HepG2 (cell line): ENCODE measurements at regions not wholly inside any gene's neighbourhood (a gene's known extent, or its start where the extent isn't known, plus 50 kb on each side); places are given as distances from the start of the nearest gene placed in this dataset.
A peak's percentile ranks its signal among the peaks of the same experiment; 100 is the strongest.

Experiments used
- ATAC-seq: fragments of 200-7000 bp; cut with Tn5 transposase; 3 replicates; pipeline ENCODE4 v1.9.1; 2020; ENCODE audit warnings: mild to moderate bottlenecking, moderate library complexity
- BruUV-seq: library from RNA; stranded (reverse); fragments of 400-500 nt; replicated peaks from 2 replicates; lab custom pipeline; 2021; lab: Mats Ljungman, UMichigan
- CTCF ChIA-PET: fragments of 300-600 bp; formaldehyde crosslinking; extraction: SDS; loops from one replicate; lab custom pipeline; 2021; ENCODE audit warnings: low total read pairs, inconsistent platforms, low intra/inter-chr PET ratio; lab: Yijun Ruan, JAX
- POLR2A ChIA-PET: fragments of 350-600 bp; sonication (Branson Sonifier 250); formaldehyde crosslinking; loops from one replicate; lab custom pipeline; 2020; ENCODE audit warnings: antibody characterized with exemption, inconsistent platforms; lab: Yijun Ruan, JAX
- DNase-seq: peaks from one replicate; pipeline ENCODE4 v3.0.0-alpha.2; 2015; ENCODE audit warnings: low spot score
- FAIRE-seq: peaks from 3 replicates; lab custom pipeline; 2011; peaks lifted over from hg19 to GRCh38; lab: Jason Lieb, UNC
- H2AFZ ChIP-seq: one replicate; pipeline ENCODE4 v1.6.1; 2011; ENCODE audit warnings: low read length, inconsistent platforms
- H3K27ac ChIP-seq: fragments of 300-600 bp; 3 replicates; pipeline ENCODE4 v1.8.0; 2011; ENCODE audit warnings: mixed run types, mild to moderate bottlenecking, mixed read lengths, low read length, inconsistent platforms; ENCODE audit not compliant: insufficient read depth; ENCODE audit errors: extremely low read length
- H3K27me3 ChIP-seq, 2 experiments: fragments of 200-600 bp in 1 of 2; 2 replicates in 1 of 2; 3 replicates in 1 of 2; pipeline versions ENCODE4 v1.6.0 to v1.8.0; 2011; ENCODE audit warnings: low read length in 2 of 2, mild to moderate bottlenecking in 2 of 2, moderate library complexity in 2 of 2, inconsistent platforms in 1 of 2; ENCODE audit not compliant: insufficient read depth in 2 of 2, control insufficient read depth in 1 of 2
- H3K36me3 ChIP-seq, 2 experiments: fragments of 200-600 bp in 1 of 2; replicated peaks in 1 of 2; 2 replicates in 1 of 2; 3 replicates in 1 of 2; pipeline versions ENCODE4 v1.5.1 to v1.8.0; 2011; ENCODE audit warnings: low read length in 2 of 2, inconsistent platforms in 1 of 2; ENCODE audit not compliant: insufficient read depth in 2 of 2, control insufficient read depth in 1 of 2
- H3K4me1 ChIP-seq: 2 replicates; pipeline ENCODE4 v1.5.1; 2012; ENCODE audit warnings: low read length, inconsistent platforms; ENCODE audit not compliant: insufficient read depth
- H3K4me2 ChIP-seq: 2 replicates; pipeline ENCODE4 v1.6.0; 2011; ENCODE audit warnings: low read depth, low read length, inconsistent platforms
- H3K4me3 ChIP-seq, 3 experiments: fragments of 200-600 bp in 1 of 3; sonication (generic), shearing (Covaris generic) in 1 of 3; replicated peaks in 1 of 3; 2 replicates each; pipeline ENCODE4 v1.5.1; 2011 to 2016; ENCODE audit warnings: low read length in 3 of 3, inconsistent platforms in 2 of 3, low read depth in 2 of 3, mild to moderate bottlenecking in 2 of 3, control low read depth in 1 of 3, mixed read lengths in 1 of 3; ENCODE audit not compliant: insufficient read depth in 1 of 3
- H3K79me2 ChIP-seq: one replicate; pipeline ENCODE4 v1.6.1; 2011; ENCODE audit warnings: low read length, inconsistent platforms; ENCODE audit not compliant: insufficient read depth
- H3K9ac ChIP-seq: 2 replicates; pipeline ENCODE4 v1.6.0; 2011; ENCODE audit warnings: mild to moderate bottlenecking, low read depth, low read length, inconsistent platforms; ENCODE audit not compliant: insufficient read depth
- H3K9me3 ChIP-seq: 2 replicates; pipeline ENCODE4 v1.5.1; 2012; ENCODE audit warnings: mild to moderate bottlenecking, low read length
- H4K20me1 ChIP-seq: 2 replicates; pipeline ENCODE4 v1.6.0; 2011; ENCODE audit warnings: inconsistent platforms, mild to moderate bottlenecking, low read length, moderate library complexity; ENCODE audit not compliant: insufficient read depth
- FOXC1 ChIP-seq: sonication (generic); formaldehyde crosslinking; IDR thresholded peaks from 2 replicates; pipeline ENCODE4 v1.8.0; 2022; ENCODE audit warnings: mild to moderate bottlenecking, missing genetic modification reagents, borderline replicate concordance
- SIN3B ChIP-seq: fragments of 150-350 bp; IDR thresholded peaks from 2 replicates; pipeline ENCODE4 v1.6.1; 2014; ENCODE audit warnings: low read length
- SOX6 ChIP-seq, 2 experiments: fragments of 450-650 bp in 1 of 2; sonication (generic) in 1 of 2; formaldehyde crosslinking in 1 of 2; IDR thresholded peaks; 2 replicates each; pipeline versions ENCODE4 v1.4.0 to v1.6.1; 2017 to 2020; ENCODE audit warnings: antibody characterized with exemption in 1 of 2, mild to moderate bottlenecking in 1 of 2, missing genetic modification reagents in 1 of 2
- ZC3H4 ChIP-seq: sonication (generic); formaldehyde crosslinking; IDR thresholded peaks from 2 replicates; pipeline ENCODE4 v1.4.0; 2020; ENCODE audit warnings: missing genetic modification reagents, borderline replicate concordance
- ZNF3 ChIP-seq: IDR thresholded peaks from 2 replicates; pipeline ENCODE4 v1.7.0; 2017; ENCODE audit warnings: inconsistent platforms
- WGBS: methylation state at CpG from one replicate; pipeline ENCODE4 v1.1.6; 2017; ENCODE audit warnings: low lambda C conversion rate; 5-methylcytosine and 5-hydroxymethylcytosine counted together
- in situ Hi-C: cut with HindIII; loops from 2 replicates; pipeline ENCODE4 v1.10.0; 2017; ENCODE audit warnings: low pct_unique_long_range_greater_than_20kb; ENCODE audit not compliant: extremely low pct_ligation_motif_present
- intact Hi-C: fragments of 100-400 bp; cut with micrococcal nuclease; formaldehyde crosslinking; loops from one replicate; pipeline ENCODE4 v1.10.0; 2022; ENCODE audit not compliant: unreplicated experiment
- TF ChIP-seq, protein P1 (sequence below): sonication (generic); formaldehyde crosslinking; IDR thresholded peaks from 2 replicates; pipeline ENCODE4 v1.5.0; 2020; ENCODE audit warnings: mild to moderate bottlenecking, missing genetic modification reagents, moderate library complexity

DNA sequence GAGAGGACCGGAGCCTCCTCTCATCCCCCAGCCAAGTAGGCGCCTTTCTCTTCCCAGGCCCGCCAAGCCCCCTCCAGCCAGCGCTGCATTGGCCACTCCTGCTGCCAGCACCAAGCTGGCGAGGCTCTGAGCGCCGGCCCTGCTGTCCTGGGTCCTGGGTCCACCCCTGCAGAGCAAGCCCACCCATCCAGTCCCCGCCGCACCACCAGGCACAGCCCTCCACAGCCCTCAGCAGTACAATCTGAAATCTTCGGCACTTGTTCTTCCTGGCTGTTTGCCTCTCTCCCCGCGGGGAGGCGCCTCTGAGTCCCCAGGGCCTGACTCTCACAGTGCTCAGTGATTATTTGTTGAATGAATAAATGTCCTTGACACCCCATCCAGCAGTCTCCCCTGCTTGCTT is 236.4 kb upstream of the SGCG start:
- H3K79me2 ChIP-seq = no peaks in the 10 kb centered on the region
- H3K4me1 ChIP-seq = no peaks in the 10 kb centered on the region
- TF ChIP-seq ZC3H4 (no peak), ZNF3 (CRISPR knock-in tag) (peak; percentile 45; the same call in 1 of the 2 replicates)
- TF ChIP-seq, protein P1, sequence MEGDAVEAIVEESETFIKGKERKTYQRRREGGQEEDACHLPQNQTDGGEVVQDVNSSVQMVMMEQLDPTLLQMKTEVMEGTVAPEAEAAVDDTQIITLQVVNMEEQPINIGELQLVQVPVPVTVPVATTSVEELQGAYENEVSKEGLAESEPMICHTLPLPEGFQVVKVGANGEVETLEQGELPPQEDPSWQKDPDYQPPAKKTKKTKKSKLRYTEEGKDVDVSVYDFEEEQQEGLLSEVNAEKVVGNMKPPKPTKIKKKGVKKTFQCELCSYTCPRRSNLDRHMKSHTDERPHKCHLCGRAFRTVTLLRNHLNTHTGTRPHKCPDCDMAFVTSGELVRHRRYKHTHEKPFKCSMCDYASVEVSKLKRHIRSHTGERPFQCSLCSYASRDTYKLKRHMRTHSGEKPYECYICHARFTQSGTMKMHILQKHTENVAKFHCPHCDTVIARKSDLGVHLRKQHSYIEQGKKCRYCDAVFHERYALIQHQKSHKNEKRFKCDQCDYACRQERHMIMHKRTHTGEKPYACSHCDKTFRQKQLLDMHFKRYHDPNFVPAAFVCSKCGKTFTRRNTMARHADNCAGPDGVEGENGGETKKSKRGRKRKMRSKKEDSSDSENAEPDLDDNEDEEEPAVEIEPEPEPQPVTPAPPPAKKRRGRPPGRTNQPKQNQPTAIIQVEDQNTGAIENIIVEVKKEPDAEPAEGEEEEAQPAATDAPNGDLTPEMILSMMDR (CRISPR knock-in tag) = 0 out of 2 replicates have a peak, but pooled peaks have one; percentile 9
- ATAC-seq = peak; percentile 65
- no peak overlapping the region for H3K9ac ChIP-seq
- no peak for FAIRE-seq
- no peak for DNase-seq
- no peak overlapping the region for H3K27ac ChIP-seq
- no peaks in the 10 kb centered on the region for H3K9me3 ChIP-seq
- no peaks in the 10 kb centered on the region for H3K36me3 ChIP-seq
- no peak overlapping the region for H2AFZ ChIP-seq
- H3K4me2 ChIP-seq = no peak overlapping the region
- ChIA-PET CTCF (no interaction called here), POLR2A (no interaction called here)
- 29% methylated on average over 13 of the region's 13 CpGs for WGBS
- intact Hi-C loops = no loop called here
- BruUV-seq = no TSS peak
- no peaks in the 10 kb centered on the region; a peak in 1 of 5 replicates for H3K27me3 ChIP-seq
- H4K20me1 ChIP-seq = no peaks in the 10 kb centered on the region
- H3K4me3 ChIP-seq = no peak overlapping the region
- in situ Hi-C loops = no loop called here

DNA sequence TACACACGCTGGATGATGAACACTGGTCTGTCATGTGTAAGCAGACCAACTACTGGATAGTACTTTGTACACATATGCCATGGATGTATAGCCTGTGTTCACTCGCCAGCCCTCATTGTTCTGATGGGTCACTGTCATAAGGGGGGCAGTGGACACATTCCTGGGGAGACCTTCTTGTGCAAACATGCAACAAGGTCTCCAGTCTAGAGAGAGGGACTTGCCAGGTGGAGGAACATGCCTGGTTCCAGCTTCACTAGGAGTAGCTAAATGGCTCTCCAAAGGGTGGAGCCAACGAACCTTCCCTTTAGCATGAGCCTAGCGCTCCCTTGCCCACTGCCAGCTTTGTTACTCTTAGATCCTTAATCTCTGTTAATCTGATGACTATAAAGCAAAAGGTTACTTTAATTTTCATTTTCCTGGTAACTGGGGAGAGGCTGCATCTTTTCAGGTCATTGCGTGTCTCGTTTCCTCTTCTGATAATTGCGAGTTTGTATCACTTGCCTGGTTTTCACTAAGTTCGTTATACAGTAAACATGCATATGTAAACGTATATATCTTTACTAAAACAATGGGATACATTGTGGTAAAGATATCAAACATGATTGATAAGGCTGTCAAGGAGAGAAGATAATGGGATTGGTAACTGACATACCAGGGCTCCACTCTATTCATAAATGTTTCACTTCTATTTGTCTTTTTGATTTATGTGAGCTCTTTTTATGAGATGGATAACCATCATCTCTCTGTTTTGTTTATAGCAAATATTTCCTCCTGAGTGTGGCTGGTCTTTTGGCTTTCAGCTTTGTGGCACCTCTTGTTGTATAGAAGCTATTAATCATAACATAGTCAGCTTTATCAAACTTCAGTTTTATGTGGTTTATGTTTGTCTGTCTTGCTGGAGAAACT is 235.2 kb upstream of the SGCG start:
- Histone ChIP-seq H3K79me2 (no peaks in the 10 kb centered on the region), H3K4me2 (no peak overlapping the region), H4K20me1 (no peaks in the 10 kb centered on the region), H3K4me1 (no peaks in the 10 kb centered on the region), H3K27me3 (no peaks in the 10 kb centered on the region; a peak in 1 of 5 replicates), H3K9ac (no peak overlapping the region), H2AFZ (no peak overlapping the region), H3K9me3 (no peaks in the 10 kb centered on the region), H3K4me3 (no peak overlapping the region), H3K27ac (no peak overlapping the region), H3K36me3 (no peaks in the 10 kb centered on the region)
- TF ChIP-seq SOX6 (IDR thresholded peaks at IDR 0.05) (no peak), SOX6 (CRISPR knock-in tag; IDR thresholded peaks at IDR 0.05) (no peak), SIN3B (no peak), FOXC1 (CRISPR knock-in tag) (no peak)
- intact Hi-C loops (no loop called here), in situ Hi-C loops (no loop called here)
- no peak for DNase-seq
- POLR2A ChIA-PET = no interaction called here
- no peak for FAIRE-seq
- no peak for ATAC-seq
- WGBS = 9% methylated on average over 9 of the region's 9 CpGs
- no TSS peak for BruUV-seq
- CTCF ChIA-PET = no interaction called here
